GM12878 (cell line): ENCODE measurements at regions not wholly inside any gene's neighbourhood (a gene's known extent, or its start where the extent isn't known, plus 50 kb on each side); places are given as distances from the start of the nearest gene placed in this dataset.

Experiments used
- ATAC-seq: fragments of 200-7000 bp; cut with Tn5 transposase; 3 replicates; pipeline ENCODE4 v1.9.1; 2020; ENCODE audit warnings: mild to moderate bottlenecking, moderate library complexity
- BruUV-seq: library from RNA; stranded (reverse); fragments of 400-500 nt; replicated peaks from 2 replicates; lab custom pipeline; 2021; lab: Mats Ljungman, UMichigan
- CTCF ChIA-PET: fragments of 300-600 bp; sonication (Branson Sonifier 250); formaldehyde crosslinking; extraction: SDS; loops from one replicate; lab custom pipeline; 2021; ENCODE audit warnings: inconsistent platforms; lab: Yijun Ruan, JAX
- POLR2A ChIA-PET: fragments of 350-600 bp; formaldehyde crosslinking; extraction: SDS; loops from one replicate; lab custom pipeline; 2021; ENCODE audit warnings: inconsistent platforms; lab: Charles Lee
- RAD21 ChIA-PET: fragments of 300-600 bp; sonication (Branson Sonifier 250); formaldehyde crosslinking; loops from one replicate; lab custom pipeline; 2023; ENCODE audit warnings: antibody characterized with exemption; ENCODE audit not compliant: unreplicated experiment; lab: Charles Lee
- SMC1A ChIA-PET: fragments of 300-600 bp; sonication (Branson Sonifier 250); formaldehyde crosslinking; loops from one replicate; lab custom pipeline; 2023; ENCODE audit not compliant: unreplicated experiment, uncharacterized antibody; lab: Charles Lee
- DNase-seq: peaks from one replicate; pipeline ENCODE4 v3.0.0-alpha.2; 2011; ENCODE audit warnings: low read depth, low spot score
- FAIRE-seq: peaks from 3 replicates; lab custom pipeline; 2011; peaks lifted over from hg19 to GRCh38; lab: Jason Lieb, UNC
- H2AFZ ChIP-seq: 2 replicates; pipeline ENCODE4 v1.6.0; 2011; ENCODE audit warnings: low read depth, low read length, control low read depth; ENCODE audit not compliant: control insufficient read depth
- H3K27ac ChIP-seq: 2 replicates; pipeline ENCODE4 v1.5.1; 2011; ENCODE audit warnings: control low read depth; ENCODE audit not compliant: control insufficient read depth, insufficient read depth
- H3K27me3 ChIP-seq, 2 experiments: replicated peaks in 1 of 2; 2 replicates each; pipeline versions ENCODE4 v1.6.0 to v1.6.1; 2011; ENCODE audit warnings: low read length in 1 of 2; ENCODE audit not compliant: control insufficient read depth in 2 of 2, insufficient read depth in 2 of 2
- H3K36me3 ChIP-seq, 2 experiments: 2 replicates each; pipeline ENCODE4 v1.5.1; 2011; ENCODE audit warnings: low read length in 1 of 2; ENCODE audit not compliant: control insufficient read depth in 2 of 2, insufficient read depth in 2 of 2
- H3K4me1 ChIP-seq: 2 replicates; pipeline ENCODE4 v1.6.1; 2011; ENCODE audit warnings: mild to moderate bottlenecking, low read length, moderate library complexity, mixed read lengths; ENCODE audit not compliant: control insufficient read depth, insufficient read depth
- H3K4me2 ChIP-seq: 2 replicates; pipeline ENCODE4 v1.6.0; 2011; ENCODE audit warnings: control low read depth; ENCODE audit not compliant: control insufficient read depth, insufficient read depth
- H3K4me3 ChIP-seq: fragments of 200-600 bp; sonication (generic); 2 replicates; pipeline ENCODE4 v1.5.1; 2016
- H3K79me2 ChIP-seq: 2 replicates; pipeline ENCODE4 v1.6.0; 2011; ENCODE audit warnings: low read length; ENCODE audit not compliant: control insufficient read depth, insufficient read depth
- H3K9ac ChIP-seq: 2 replicates; pipeline ENCODE4 v1.8.0; 2011; ENCODE audit warnings: low read length, control low read depth, mixed read lengths; ENCODE audit not compliant: control insufficient read depth, insufficient read depth
- H3K9me3 ChIP-seq: replicated peaks from 3 replicates; pipeline ENCODE4 v1.5.1; 2011; ENCODE audit warnings: mild to moderate bottlenecking, low read length; ENCODE audit not compliant: control insufficient read depth, insufficient read depth
- H4K20me1 ChIP-seq: 2 replicates; pipeline ENCODE4 v1.6.0; 2011; ENCODE audit not compliant: control insufficient read depth, insufficient read depth
- BACH1 ChIP-seq: fragments of 450-650 bp; IDR thresholded peaks from 2 replicates; pipeline ENCODE4 v1.6.1; 2017; ENCODE audit warnings: mild to moderate bottlenecking, borderline replicate concordance
- FOXK2 ChIP-seq: fragments of 450-650 bp; IDR thresholded peaks from 2 replicates; pipeline ENCODE4 v1.6.1; 2017; ENCODE audit warnings: mild to moderate bottlenecking, moderate library complexity
- FOXM1 ChIP-seq: IDR thresholded peaks from 2 replicates; pipeline ENCODE4 v1.6.1; 2012; ENCODE audit warnings: low read depth, mild to moderate bottlenecking, inconsistent platforms, low read length, moderate library complexity
- KDM1A ChIP-seq: fragments of 200-600 bp; sonication (generic); IDR thresholded peaks from 2 replicates; pipeline ENCODE4 v1.6.1; 2016; ENCODE audit warnings: borderline replicate concordance
- MEF2A ChIP-seq: IDR thresholded peaks from 2 replicates; pipeline ENCODE4 v1.6.1; 2011; ENCODE audit warnings: low read depth, mild to moderate bottlenecking, low read length, moderate library complexity; ENCODE audit not compliant: insufficient read depth
- MTA2 ChIP-seq: fragments of 450-650 bp; IDR thresholded peaks from 2 replicates; pipeline ENCODE4 v1.6.1; 2016; ENCODE audit warnings: low read depth, mild to moderate bottlenecking, moderate library complexity
- NR2C2 ChIP-seq: IDR thresholded peaks from 2 replicates; pipeline ENCODE4 v1.6.1; 2011; ENCODE audit warnings: borderline replicate concordance, low read depth; ENCODE audit not compliant: control insufficient read depth, insufficient read length
- NR2F1 ChIP-seq: fragments of 450-650 bp; conservative IDR thresholded peaks from 2 replicates; pipeline ENCODE4 v1.6.1; 2017; ENCODE audit warnings: mild to moderate bottlenecking
- SMAD1 ChIP-seq: fragments of 450-650 bp; IDR thresholded peaks from 2 replicates; pipeline ENCODE4 v1.6.1; 2018; ENCODE audit warnings: mild to moderate bottlenecking, low read depth; ENCODE audit not compliant: partially characterized antibody
- WRNIP1 ChIP-seq: IDR thresholded peaks from 2 replicates; pipeline ENCODE4 v1.6.1; 2011; ENCODE audit warnings: low read depth, low read length, improper control_type of control experiment, borderline replicate concordance
- ZNF24 ChIP-seq: fragments of 450-650 bp; IDR thresholded peaks from 2 replicates; pipeline ENCODE4 v1.6.1; 2017; ENCODE audit warnings: antibody characterized with exemption, mild to moderate bottlenecking
- ZSCAN29 ChIP-seq: fragments of 450-650 bp; IDR thresholded peaks from 2 replicates; pipeline ENCODE4 v1.6.1; 2017; ENCODE audit warnings: mild to moderate bottlenecking, moderate library complexity
- WGBS: methylation state at CpG from one replicate; pipeline ENCODE4 v1.1.6; 2016; ENCODE audit warnings: low lambda C conversion rate; ENCODE audit not compliant: insufficient replicate concordance, insufficient coverage; ENCODE audit errors: missing lambda C conversion rate; 5-methylcytosine and 5-hydroxymethylcytosine counted together
- in situ Hi-C: fragments of 300-500 bp; cut with MboI; formaldehyde crosslinking; loops from 9 replicates; pipeline ENCODE4 v1.14.3; 2018; ENCODE audit warnings: mixed read lengths
- intact Hi-C: fragments of 100-400 bp; cut with micrococcal nuclease; formaldehyde crosslinking; loops from one replicate; pipeline ENCODE4 v1.14.2; 2022; ENCODE audit not compliant: unreplicated experiment
- TF ChIP-seq, protein P1 (sequence below): IDR thresholded peaks from 2 replicates; pipeline ENCODE4 v1.6.1; 2012; ENCODE audit warnings: low read depth, low read length, improper control_type of control experiment
- TF ChIP-seq, protein P2 (sequence below): IDR thresholded peaks from 2 replicates; pipeline ENCODE4 v1.6.1; 2011; ENCODE audit warnings: low read depth, low read length, improper control_type of control experiment, borderline replicate concordance
- TF ChIP-seq, protein P3 (sequence below): IDR thresholded peaks from 2 replicates; pipeline ENCODE4 v1.6.1; 2012; ENCODE audit warnings: improper control_type of control experiment, low read depth, low read length; ENCODE audit not compliant: insufficient replicate concordance

DNA sequence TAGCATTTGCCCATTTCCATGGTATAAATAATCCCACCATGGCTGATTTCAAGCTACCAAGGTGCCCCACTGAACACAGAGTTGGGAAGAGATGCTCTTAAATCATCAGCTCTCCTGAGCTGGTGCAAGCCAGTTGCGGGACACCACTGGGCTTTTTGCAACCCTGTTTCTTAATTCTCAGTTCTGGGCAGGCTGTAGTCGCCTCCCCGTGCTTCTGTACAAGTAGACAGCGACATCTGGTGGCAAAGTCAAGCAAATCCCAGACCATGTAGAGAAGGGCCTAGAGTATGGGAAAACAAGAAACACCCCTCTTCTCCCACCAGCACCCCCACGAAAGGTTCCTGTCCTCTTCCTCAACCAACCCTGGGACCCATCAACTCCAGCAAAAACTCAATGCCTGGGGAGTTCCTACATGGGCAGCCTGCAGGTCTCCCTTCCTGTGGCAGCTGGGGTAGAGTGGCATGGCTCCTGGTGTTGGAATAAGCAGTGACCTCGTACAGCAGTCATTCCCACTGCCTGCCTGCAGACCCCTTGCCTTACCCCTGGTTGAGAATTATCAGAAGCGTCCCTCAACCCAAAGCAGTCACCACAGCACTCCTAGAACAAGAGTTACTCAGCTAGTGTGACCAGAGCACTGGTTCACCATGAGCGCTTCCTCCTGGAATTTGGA lies 68.4 kb downstream of the IGLL5 start (continued):
- peak; percentile 47; the same call in 1 of the 2 replicates for TF ChIP-seq FOXM1
- no peak for TF ChIP-seq NR2F1

DNA sequence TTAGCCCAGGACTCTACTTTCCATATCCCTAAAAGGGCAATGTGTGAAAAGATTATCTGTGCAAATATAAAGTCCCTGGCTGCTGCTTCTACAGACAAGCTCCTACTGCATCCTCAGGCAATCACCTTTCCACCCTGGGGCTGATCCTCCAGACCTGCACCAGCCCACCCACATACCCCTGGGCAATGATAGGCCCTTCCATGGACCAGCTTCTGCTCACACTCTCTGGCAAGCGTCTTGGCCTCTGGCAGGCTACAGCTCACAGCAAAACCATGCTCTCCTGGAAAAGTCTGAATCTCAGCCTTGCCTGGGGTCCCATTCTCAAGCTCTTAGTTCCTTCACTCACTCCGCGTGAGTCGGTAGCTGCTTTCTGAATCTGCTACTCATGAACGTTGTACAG lies 69.5 kb downstream of the IGLL5 start:
- Histone ChIP-seq H3K9ac (no peak overlapping the region), H3K27ac (no peak overlapping the region), H3K4me3 (no peak overlapping the region), H4K20me1 (no peaks in the 10 kb centered on the region), H3K9me3 (no peaks in the 10 kb centered on the region; the same call in 2 of the 3 replicates), H3K4me1 (peaks cover 16% of the 10 kb centered on the region), H3K27me3 (no peaks in the 10 kb centered on the region), H2AFZ (no peak overlapping the region), H3K4me2 (no peak overlapping the region), H3K36me3 (no peaks in the 10 kb centered on the region), H3K79me2 (no peaks in the 10 kb centered on the region)
- no peak for TF ChIP-seq ZNF24
- TF ChIP-seq WRNIP1 = no peak
- TF ChIP-seq FOXM1 = no peak
- no peak for TF ChIP-seq NR2C2
- TF ChIP-seq BACH1 = no peak
- no peak for TF ChIP-seq KDM1A
- no peak for TF ChIP-seq FOXK2
- no peak for TF ChIP-seq MTA2
- TF ChIP-seq, protein P1, sequence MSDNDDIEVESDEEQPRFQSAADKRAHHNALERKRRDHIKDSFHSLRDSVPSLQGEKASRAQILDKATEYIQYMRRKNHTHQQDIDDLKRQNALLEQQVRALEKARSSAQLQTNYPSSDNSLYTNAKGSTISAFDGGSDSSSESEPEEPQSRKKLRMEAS = no peak
- TF ChIP-seq, protein P2, sequence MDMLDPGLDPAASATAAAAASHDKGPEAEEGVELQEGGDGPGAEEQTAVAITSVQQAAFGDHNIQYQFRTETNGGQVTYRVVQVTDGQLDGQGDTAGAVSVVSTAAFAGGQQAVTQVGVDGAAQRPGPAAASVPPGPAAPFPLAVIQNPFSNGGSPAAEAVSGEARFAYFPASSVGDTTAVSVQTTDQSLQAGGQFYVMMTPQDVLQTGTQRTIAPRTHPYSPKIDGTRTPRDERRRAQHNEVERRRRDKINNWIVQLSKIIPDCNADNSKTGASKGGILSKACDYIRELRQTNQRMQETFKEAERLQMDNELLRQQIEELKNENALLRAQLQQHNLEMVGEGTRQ = no peak
- no peak for TF ChIP-seq SMAD1
- TF ChIP-seq, protein P3, sequence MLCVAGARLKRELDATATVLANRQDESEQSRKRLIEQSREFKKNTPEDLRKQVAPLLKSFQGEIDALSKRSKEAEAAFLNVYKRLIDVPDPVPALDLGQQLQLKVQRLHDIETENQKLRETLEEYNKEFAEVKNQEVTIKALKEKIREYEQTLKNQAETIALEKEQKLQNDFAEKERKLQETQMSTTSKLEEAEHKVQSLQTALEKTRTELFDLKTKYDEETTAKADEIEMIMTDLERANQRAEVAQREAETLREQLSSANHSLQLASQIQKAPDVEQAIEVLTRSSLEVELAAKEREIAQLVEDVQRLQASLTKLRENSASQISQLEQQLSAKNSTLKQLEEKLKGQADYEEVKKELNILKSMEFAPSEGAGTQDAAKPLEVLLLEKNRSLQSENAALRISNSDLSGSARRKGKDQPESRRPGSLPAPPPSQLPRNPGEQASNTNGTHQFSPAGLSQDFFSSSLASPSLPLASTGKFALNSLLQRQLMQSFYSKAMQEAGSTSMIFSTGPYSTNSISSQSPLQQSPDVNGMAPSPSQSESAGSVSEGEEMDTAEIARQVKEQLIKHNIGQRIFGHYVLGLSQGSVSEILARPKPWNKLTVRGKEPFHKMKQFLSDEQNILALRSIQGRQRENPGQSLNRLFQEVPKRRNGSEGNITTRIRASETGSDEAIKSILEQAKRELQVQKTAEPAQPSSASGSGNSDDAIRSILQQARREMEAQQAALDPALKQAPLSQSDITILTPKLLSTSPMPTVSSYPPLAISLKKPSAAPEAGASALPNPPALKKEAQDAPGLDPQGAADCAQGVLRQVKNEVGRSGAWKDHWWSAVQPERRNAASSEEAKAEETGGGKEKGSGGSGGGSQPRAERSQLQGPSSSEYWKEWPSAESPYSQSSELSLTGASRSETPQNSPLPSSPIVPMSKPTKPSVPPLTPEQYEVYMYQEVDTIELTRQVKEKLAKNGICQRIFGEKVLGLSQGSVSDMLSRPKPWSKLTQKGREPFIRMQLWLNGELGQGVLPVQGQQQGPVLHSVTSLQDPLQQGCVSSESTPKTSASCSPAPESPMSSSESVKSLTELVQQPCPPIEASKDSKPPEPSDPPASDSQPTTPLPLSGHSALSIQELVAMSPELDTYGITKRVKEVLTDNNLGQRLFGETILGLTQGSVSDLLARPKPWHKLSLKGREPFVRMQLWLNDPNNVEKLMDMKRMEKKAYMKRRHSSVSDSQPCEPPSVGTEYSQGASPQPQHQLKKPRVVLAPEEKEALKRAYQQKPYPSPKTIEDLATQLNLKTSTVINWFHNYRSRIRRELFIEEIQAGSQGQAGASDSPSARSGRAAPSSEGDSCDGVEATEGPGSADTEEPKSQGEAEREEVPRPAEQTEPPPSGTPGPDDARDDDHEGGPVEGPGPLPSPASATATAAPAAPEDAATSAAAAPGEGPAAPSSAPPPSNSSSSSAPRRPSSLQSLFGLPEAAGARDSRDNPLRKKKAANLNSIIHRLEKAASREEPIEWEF = no peak
- no peak for TF ChIP-seq ZSCAN29
- TF ChIP-seq MEF2A = no peak
- POLR2A ChIA-PET = no interaction called here
- SMC1A ChIA-PET = interaction anchor here (0.8 to 8.9 kb wide), 38 partner anchors 9 to 985 kb away, joined by 3 to 277 read pairs (median 6); no protein-coding TSS in a partner anchor
- intact Hi-C loops = loop anchor here (5.0 to 10.0 kb wide), 5 partner anchors 170 to 1020 kb away; no protein-coding TSS in a partner anchor
- 61% methylated on average over 5 of the region's 5 CpGs for WGBS
- no peak for FAIRE-seq
- CTCF ChIA-PET = interaction anchor here (0.6 to 10.0 kb wide), 41 partner anchors 9 to 1244 kb away, joined by 3 to 539 read pairs (median 37); partner anchors contain the start of gene RSPH14
- ATAC-seq = no peak
- in situ Hi-C loops = loop anchor here (10.0 kb wide), 1 partner anchor 802 kb away; no protein-coding TSS in a partner anchor
- RAD21 ChIA-PET = interaction anchor here (0.6 to 9.0 kb wide), 28 partner anchors 10 to 1019 kb away, joined by 3 to 281 read pairs (median 13); partner anchors contain the start of gene RAB36
- BruUV-seq = no TSS peak
- no peak for DNase-seq
